HG03558 (cell line): ENCODE measurements at regions not wholly inside any gene's neighbourhood (a gene's known extent, or its start where the extent isn't known, plus 50 kb on each side); places are given as distances from the start of the nearest gene placed in this dataset.
"Not testable (repeated sequence)": the region's sequence is repeated elsewhere in the genome, so short reads cannot be mapped to it uniquely, and the experiment has no call there.

ENCODE experiments used
- ATAC-seq: cut with Tn5 transposase; IDR thresholded peaks from one replicate; pipeline ENCODE4 v1.9.1; 2021; ENCODE audit warnings: moderate number of reproducible peaks; ENCODE audit not compliant: unreplicated experiment; ENCODE audit errors: extremely low read depth

- ATAC-seq: not testable (repeated sequence)
Observed at GRCh38 chr2:89786642-89787041, 1095.2 kb downstream of the RPIA start.

DNA sequence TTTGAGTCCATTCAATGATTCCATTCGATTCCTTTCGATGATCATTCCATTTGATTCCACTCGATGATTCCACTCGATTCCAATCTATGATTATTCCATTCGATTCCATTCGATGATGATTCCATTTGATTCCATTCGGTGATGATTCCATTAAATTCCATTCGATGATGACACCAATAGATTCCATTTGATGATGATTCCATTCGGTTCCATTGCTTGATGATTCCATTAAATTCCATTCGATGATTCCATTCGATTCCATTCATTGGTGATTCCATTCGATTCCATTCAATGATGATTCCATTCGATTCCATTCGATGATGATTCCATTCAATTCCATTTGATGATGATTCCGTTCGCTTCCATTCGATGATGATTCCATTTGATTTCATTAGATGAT lies 1104.1 kb downstream of the RPIA start:
- ATAC-seq: not testable (repeated sequence)

DNA sequence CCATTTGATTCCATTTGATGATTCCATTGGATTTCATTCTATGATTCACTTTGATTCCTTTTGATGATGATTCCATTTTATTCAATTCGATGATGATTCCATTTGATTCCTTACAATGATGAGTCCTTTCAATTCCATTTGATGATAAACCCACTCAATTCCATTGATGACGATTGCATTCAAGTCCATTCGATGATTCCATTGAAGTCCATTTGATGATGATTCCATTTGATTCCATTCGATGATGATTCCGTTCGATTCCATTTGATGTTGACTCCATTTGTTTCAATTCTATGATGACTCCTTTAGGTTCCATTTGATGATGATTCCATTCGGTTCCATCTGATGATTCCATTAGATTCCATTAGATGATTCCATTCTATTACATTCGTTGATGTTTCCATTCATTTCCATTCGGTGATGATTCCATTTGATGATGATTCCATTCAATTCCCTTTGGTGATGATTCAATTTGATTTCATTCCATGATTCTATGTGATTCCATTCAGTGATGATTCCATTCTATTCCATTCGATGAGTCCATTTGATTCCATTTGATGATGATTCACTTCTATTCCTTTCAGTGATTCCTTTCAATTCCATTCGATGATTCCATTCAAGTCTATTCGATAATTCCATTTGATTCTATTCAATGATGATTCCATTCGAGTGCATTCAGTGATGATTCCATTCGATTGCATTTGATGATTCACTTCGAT lies 1106.0 kb downstream of the RPIA start:
- ATAC-seq: no peak

DNA sequence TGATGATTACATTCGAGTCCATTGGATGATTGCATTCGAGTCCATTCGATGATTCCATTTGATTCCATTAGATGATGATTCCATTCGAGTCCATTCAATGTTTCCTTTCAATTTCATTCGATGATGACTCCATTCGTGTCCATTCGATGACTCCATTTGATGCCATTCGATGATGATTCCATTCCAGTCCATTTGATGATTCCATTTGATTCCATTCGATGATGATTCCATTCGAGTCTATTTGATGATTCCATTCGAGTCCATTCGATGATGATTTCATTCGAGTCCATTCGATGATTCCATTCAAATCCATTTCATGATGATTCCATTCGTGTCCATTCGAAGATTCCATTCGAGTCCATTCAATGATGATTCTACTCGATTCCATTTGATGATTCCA lies 1109.7 kb downstream of the RPIA start:
- ATAC-seq: not testable (repeated sequence)

DNA sequence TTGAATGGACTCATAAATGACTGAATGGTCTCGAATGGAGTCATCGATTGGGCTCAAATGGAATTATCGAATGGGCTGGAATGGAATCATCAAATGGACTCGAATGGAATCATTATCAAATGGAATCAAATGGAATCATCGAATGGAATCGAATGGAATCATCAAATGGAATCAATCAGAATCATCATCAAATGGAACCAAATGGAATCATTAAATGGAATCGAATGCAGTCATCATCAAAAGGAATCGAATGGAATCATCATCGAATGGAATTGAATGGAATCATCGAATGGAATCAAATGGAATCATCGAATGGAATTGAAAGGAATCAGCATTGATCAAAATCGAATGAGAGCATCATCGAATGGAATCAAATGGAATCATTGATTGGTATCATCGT lies 1114.9 kb downstream of the RPIA start:
- not testable (repeated sequence) for ATAC-seq

- ATAC-seq: no peak
Observed at GRCh38 chr2:89811295-89811694, 1119.8 kb downstream of the RPIA start.

DNA sequence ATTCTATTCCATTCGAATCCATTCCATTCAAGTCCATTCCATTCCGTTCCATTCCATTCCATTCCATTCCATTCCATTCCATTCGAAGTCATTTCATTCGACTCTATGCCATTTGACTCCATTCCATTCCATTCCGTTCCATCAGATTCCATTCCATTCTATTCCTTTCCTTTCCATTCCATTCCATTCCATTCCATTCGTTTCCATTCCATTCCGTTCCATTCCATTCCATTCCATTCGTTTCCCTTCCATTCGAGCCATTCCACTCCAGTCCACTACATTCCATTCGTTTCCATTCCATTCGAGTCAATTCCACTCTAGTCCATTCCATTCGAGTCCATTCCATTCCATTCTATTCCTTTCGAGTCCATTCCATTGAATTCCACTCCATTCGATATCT lies 1120.4 kb downstream of the RPIA start:
- not testable (repeated sequence) for ATAC-seq

DNA sequence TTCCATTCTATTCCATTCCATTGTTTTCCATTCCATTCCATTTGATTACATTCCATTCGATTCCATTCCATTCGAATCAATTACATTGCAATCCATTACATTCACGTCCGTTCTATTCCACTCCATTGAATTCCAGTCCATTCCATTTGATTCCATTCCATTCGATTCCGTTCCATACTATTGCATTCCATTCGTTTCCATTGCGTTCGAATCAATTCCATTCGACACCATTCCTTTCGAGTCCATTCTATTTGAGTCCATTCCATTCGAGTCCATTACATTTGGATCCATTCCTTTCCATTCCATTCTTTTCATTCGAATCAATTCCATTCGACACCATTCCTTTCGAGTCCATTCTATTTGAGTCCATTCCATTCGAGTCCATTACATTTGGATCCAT lies 1122.9 kb downstream of the RPIA start:
- not testable (repeated sequence) for ATAC-seq

- ATAC-seq: no peak
Observed at GRCh38 chr2:89818873-89819272, 1127.4 kb downstream of the RPIA start.

GRCh38 chr2:89819809-89820208 lies 1128.3 kb downstream of the RPIA start:
- no peak for ATAC-seq

DNA sequence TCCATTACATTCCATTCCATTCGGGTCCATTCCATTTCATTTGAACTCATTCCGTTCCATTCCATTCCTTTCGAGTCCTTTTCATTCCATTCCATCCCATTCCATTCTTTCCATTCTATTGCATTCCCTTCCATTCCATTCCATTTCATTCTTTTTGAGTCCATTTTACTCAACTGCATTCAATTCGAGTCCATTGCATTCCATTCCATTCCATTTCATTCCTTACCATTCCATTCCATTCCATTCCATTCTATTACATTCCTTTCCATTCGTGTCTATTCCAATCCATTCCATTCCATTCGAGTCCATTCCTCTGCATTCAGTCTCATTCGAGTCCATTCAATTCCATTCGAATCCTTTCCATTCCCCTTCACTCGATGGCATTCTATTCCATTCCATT lies 1128.8 kb downstream of the RPIA start:
- no peak for ATAC-seq

- no peak for ATAC-seq
Observed at GRCh38 chr2:89821455-89821945, 1130.0 kb downstream of the RPIA start.

GRCh38 chr2:89822342-89822741 lies 1130.9 kb downstream of the RPIA start:
- not testable (repeated sequence) for ATAC-seq

- no peak for ATAC-seq
Observed at GRCh38 chr2:89823556-89823955, 1132.1 kb downstream of the RPIA start.

GRCh38 chr2:89825034-89825433 lies 1133.6 kb downstream of the RPIA start:
- no peak for ATAC-seq

GRCh38 chr2:89826741-89827140 lies 1135.3 kb downstream of the RPIA start:
- ATAC-seq: not testable (repeated sequence)

DNA sequence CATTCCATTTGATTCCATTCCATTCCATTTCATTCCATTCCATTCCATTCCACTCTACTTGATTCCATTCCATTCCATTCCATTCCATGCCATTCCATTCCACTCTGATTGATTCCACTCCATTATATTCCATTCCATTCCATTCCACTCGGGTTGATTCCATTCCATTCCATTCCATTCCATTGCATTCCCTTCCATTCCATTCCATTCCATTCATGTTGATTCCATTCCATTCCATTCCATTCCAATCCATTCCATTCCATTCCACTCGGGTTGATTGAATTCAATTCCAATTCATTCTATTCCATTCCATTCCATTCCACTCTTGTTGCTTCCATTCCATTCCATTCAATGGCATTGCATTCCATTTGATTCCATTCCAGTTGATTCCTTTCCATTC lies 1136.4 kb downstream of the RPIA start:
- not testable (repeated sequence) for ATAC-seq

DNA sequence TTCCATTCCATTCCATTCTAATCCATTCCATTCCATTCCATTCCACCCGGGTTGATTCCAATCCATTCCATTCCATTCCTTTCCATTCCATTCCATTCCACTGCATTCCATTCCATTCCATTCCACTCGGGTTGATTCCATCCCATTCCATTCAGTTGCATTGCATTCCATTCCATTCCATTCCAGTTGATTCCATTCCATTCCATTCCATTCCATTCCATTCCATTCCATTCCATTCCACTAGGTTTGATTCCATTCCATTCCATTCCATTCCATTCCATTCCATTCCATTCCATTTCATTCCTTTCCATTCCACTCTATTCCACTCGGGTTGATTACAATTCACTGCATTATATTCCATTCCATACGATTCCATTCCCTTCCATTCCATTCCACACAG lies 1136.9 kb downstream of the RPIA start:
- ATAC-seq: not testable (repeated sequence)

GRCh38 chr2:89828961-89829631 lies 1137.6 kb downstream of the RPIA start:
- not testable (repeated sequence) for ATAC-seq

- no peak for ATAC-seq
Observed at GRCh38 chr2:89829828-89830227, 1138.4 kb downstream of the RPIA start.

GRCh38 chr2:89830341-89831218 lies 1139.1 kb downstream of the RPIA start:
- ATAC-seq: not testable (repeated sequence)
